Skeletal muscle cell (primary cell): ENCODE measurements at regions not wholly inside any gene's neighbourhood (a gene's known extent, or its start where the extent isn't known, plus 50 kb on each side); places are given as distances from the start of the nearest gene placed in this dataset.

Experiments used
- DNase-seq: peaks from one replicate; pipeline ENCODE4 v3.0.0-alpha.2; 2010; ENCODE audit warnings: low read depth
- H3K4me3 ChIP-seq: 2 replicates; pipeline ENCODE4 v1.5.1; 2011; ENCODE audit warnings: low read depth, mild to moderate bottlenecking, control low read depth, low read length, moderate library complexity

- DNase-seq = no peak
- H3K4me3 ChIP-seq = no peak overlapping the region
Observed at GRCh38 chr13:64453831-64454230, 2776.3 kb downstream of the PCDH9 start.

DNA sequence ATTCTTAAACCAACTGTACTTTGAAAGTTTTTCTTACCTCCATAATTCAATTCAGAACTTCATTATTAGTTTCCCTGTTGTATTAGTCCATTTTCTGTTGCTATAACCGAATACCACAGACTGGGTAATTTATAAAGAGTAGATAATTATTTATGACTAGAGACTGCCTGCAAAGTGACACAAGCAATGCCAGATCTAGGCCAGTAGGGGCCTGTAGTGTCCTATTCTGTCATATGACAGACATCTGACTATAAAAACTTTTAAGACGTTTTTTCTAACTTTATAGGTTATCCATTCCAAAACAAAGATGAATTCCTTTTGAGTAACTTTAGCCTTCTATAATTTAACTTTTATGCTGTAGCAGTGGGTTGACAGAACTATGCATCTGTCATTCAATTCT is 2783.8 kb downstream of the PCDH9 start:
- no peak for DNase-seq
- no peak overlapping the region for H3K4me3 ChIP-seq

DNA sequence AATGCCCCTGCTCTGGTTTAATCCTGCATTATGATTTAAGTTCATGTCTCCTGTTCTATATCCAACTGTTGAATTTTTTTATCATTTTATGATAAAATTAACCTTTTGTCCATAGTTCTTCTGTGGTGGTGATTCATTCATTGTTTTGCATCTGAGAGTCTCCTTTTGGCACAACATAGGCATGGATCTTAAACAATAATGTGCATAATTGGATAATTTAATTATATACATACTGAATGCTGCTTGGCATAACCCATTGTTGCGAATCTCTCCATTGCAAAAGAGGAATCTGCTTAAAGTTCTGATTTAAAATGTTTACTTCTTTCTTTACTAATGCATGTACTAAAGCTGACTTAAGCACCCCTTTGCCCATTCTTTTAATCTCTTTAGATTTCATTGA is 2788.4 kb downstream of the PCDH9 start:
- DNase-seq = no peak
- no peak overlapping the region for H3K4me3 ChIP-seq

DNA sequence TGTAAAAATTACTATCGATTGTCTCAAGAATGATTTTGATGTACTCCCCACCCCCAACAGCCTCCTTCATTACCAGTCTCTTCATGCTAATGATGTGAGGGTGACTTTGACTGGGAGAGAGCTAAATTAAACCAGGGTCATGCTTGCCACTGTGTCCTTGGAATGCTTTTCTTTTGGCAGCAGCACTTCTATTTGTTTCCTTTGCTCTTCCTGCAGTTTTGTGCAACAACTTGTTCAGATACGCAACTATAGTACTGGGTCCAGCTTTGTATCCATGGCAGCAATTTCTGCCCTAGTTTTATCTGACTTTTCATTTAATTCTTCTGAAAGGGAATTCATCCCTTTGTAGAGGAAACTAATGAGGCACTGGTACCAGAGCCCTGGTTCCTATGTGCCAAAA is 2792.1 kb downstream of the PCDH9 start:
- H3K4me3 ChIP-seq = no peak overlapping the region
- no peak for DNase-seq

DNA sequence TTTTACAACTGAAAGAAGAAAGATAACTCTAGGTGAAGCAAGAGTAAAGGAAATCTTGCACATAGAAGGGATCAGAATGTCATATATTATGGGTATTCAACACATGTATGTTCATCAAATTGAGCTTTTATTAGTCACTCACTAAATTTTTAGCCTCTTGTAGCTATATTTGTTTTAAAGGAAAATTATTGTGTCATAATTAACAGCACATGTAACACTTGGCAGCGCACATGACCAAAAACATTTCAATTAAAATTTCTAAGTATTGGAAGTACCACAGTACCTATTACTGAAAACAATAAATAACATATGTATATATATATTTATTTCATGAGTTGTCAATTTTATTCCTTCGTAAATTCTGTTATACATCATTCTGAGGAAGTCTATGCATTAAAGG is 2800.4 kb downstream of the PCDH9 start:
- no peak for DNase-seq
- no peak overlapping the region for H3K4me3 ChIP-seq

GRCh38 chr13:64428196-64428595 is 2801.9 kb downstream of the PCDH9 start:
- peak; percentile 24 for DNase-seq
- H3K4me3 ChIP-seq = no peak overlapping the region

DNA sequence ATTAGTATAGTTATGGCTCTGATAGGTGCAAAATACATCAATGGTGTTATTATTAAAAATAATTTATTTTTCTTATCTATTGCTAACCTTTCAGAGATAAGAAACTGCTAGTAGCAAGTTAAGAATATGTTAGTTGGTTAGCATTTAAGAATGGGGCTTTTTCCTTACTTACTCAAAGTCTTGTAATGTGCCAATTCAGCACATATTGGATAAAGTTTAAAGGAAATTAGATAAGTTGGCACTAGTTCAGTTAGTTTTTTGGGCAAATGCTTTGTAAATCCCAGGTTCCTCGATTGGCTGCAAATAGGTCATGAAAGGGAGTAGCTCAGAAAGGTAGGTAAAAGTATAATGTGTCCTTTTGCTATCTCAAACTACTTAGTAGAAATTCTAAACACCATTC is 2806.7 kb downstream of the PCDH9 start:
- no peak for DNase-seq
- H3K4me3 ChIP-seq = no peak overlapping the region

GRCh38 chr13:64420181-64420580 is 2810.0 kb downstream of the PCDH9 start:
- no peak for DNase-seq
- H3K4me3 ChIP-seq = no peak overlapping the region

- no peak overlapping the region for H3K4me3 ChIP-seq
- no peak for DNase-seq
Observed at GRCh38 chr13:64417581-64417980, 2812.6 kb downstream of the PCDH9 start.

DNA sequence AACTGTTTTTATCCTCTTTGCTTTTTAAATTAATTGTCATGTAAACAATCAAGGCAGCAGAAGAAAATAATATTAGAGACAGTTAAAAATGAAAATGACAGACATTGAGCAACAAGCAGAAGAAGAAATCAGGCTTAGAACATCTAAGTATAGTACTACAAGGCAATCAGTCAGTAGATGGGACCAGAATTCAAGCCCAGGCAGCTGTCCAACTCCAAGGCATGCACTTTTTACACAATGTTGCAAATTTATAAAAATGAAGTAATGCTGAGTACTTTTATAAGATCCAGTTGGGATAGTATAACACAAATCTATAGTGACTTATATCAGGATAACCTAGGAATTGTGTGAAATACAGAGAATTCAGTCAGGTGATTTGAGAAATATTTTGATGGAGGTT is 2815.8 kb downstream of the PCDH9 start:
- no peak overlapping the region for H3K4me3 ChIP-seq
- DNase-seq = no peak

DNA sequence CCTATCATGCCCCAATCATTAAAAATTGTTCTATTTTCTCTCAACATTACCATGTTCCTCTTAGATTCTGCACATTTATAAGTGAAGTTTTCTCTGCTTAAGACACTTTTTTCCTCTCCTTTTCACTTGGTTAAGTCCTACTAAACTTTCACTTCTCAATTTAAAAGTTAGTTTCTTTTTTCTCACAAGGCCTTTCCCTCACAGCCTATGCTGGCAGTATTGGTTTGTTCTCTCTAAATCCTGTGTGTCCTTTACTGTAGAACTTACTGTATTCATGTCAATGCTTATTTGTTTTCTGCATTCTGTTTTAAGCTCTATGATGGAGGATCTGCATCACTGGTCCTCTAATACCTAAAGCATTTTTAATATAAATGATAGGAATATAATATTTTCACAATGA is 2816.6 kb downstream of the PCDH9 start:
- H3K4me3 ChIP-seq = no peak overlapping the region
- no peak for DNase-seq

DNA sequence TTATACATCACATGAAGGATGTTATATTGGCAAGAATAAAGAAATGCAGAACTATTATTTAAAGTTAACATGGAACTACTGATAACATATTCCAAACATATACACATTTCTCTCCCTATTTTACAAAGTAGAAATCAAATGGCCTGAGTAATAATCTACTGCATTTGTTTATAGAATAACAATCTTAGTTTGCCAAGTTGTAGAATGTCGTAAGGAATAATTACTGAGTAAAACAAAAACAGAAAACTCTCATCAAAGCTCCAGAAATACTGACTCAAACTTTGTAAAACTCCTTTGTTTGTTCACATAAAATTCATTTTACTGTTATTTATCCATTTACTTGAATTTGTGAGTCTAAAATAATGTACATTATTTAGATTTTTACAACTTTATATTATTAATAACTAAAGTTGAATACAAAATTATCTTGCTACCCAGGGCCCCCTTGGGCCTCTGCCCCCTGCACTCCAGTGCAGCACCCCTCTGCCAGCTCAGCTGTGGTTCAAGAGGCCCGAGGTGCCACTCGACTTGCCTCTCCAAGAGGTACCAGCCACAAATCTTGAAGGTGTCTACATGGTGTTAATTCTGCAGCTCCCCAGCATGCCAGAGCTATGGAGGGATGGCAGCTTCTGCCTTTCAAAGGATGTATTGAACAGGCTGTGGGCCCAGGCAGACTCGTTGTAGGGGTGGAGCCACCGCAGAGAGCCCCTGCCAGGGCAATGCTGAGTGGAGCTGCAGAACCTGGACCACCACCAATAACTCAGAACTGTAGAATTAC is 2819.7 kb downstream of the PCDH9 start:
- no peak overlapping the region for H3K4me3 ChIP-seq
- DNase-seq = no peak

GRCh38 chr13:64397701-64398100 is 2832.4 kb downstream of the PCDH9 start:
- peak overlapping the region; percentile 14 for H3K4me3 ChIP-seq
- DNase-seq = peak; percentile 24

DNA sequence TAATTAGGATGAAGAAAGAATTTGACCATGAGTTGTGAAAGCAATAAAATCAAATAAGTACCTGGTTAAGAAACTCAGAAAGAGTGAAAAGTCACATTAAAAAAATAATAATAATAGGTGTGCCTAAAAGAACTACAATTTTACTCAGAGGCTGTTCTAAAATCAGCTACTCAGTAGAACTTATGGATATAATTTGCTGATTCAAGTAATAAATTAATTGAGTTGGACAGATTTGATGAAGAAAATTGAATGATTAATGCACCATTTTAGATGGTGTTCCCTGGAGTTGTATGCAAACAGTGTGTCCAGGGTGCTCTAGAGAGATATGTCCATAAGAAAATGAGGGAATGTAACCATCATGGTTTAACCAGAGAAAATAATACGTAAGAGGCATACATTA is 2852.5 kb downstream of the PCDH9 start:
- DNase-seq = no peak
- no peak overlapping the region for H3K4me3 ChIP-seq

GRCh38 chr13:64371461-64371860 is 2858.7 kb downstream of the PCDH9 start:
- no peak overlapping the region for H3K4me3 ChIP-seq
- DNase-seq = no peak

- DNase-seq = no peak
- H3K4me3 ChIP-seq = no peak overlapping the region
Observed at GRCh38 chr13:64371045-64371444, 2859.1 kb downstream of the PCDH9 start.

DNA sequence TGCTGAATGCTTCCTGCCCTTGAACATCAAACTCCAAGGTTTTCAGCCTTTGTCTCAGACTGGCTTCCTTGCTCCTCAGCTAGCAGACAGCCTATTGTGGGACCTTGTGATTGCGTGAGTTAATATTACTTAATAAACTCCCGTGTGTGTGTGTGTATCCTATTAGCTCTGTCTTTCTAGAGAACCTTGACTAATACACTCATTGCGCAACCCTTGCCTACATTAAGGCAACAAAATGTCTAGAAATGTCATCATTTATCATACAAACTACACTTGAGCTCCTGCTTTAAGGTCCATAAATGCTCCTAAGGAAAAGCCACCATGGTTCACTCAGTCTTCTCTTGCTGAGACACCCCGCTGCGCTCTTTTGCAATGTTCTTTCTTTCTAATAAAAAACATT is 2861.0 kb downstream of the PCDH9 start:
- no peak overlapping the region for H3K4me3 ChIP-seq
- DNase-seq = peak; percentile 11

DNA sequence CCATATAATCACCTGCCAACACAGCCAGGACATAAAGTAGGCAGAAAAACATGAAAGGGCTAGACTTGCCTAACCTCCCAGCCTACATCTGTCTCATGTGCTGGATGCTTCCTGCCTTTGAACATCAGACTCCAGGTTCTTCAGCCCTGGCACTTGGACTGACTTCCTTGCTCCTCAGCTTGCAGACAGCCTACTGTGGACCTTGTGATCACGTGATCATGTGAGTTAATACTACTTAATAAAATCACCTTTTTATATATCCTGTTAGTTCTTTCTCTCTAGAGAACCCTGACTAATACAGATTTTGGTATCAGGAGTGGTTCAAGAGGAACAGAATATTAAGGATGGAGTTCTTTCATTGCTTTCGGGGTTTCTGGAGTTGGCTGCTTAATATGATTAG is 2867.6 kb downstream of the PCDH9 start:
- H3K4me3 ChIP-seq = no peak overlapping the region
- no peak for DNase-seq

DNA sequence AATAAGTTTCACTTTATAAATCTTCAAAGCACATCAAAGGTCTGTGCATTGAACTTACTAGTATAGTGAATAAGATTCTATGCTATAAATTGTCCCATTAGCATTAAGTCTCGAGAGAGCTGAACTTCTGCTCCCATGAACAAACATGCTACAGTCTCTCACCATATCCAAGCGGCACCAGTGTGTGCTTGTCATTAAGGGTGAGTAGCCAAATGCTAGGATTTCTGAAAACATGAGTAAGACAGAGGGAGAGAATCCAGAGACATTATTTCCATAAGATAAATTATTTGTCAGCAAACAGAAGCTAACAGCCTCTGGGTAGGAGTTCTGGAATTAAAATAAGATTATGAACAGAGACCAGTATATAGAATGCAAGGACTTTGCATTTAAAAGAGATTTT is 2882.5 kb downstream of the PCDH9 start:
- no peak overlapping the region for H3K4me3 ChIP-seq
- DNase-seq = peak; percentile 24

- H3K4me3 ChIP-seq = no peak overlapping the region
- DNase-seq = no peak
Observed at GRCh38 chr13:64339373-64340063, 2890.6 kb downstream of the PCDH9 start.

DNA sequence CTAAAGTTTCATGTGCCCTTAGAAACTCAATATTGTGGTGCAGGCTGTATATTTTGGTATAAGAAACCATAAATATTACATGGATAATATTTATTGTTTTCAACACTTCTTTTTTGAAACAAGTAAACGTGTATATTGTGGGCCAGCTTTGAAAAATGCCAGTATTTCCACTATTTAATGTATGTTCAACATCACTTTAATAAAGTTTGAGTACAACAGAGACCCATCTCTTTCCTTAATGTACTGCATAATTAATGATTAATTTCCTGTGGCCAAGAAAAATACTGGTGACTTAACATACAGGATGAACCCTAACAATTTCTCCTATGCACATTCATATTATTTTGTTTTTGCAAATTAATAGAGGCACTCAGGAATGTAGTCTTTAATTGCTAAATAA is 2891.5 kb downstream of the PCDH9 start:
- no peak for DNase-seq
- H3K4me3 ChIP-seq = no peak overlapping the region
